GM12872 (cell line): ENCODE measurements at regions not wholly inside any gene's neighbourhood (a gene's known extent, or its start where the extent isn't known, plus 50 kb on each side); places are given as distances from the start of the nearest gene placed in this dataset.

ENCODE experiments used
- TF ChIP-seq, protein P1 (sequence below): IDR thresholded peaks from 3 replicates; pipeline ENCODE4 v1.5.1; 2011; ENCODE audit warnings: low read depth, mild to moderate bottlenecking, low read length, moderate library complexity; ENCODE audit not compliant: insufficient read depth

GRCh38 chr5:127183332-127183731 lies 107.3 kb upstream of the MEGF10 start:
- TF ChIP-seq, protein P1, sequence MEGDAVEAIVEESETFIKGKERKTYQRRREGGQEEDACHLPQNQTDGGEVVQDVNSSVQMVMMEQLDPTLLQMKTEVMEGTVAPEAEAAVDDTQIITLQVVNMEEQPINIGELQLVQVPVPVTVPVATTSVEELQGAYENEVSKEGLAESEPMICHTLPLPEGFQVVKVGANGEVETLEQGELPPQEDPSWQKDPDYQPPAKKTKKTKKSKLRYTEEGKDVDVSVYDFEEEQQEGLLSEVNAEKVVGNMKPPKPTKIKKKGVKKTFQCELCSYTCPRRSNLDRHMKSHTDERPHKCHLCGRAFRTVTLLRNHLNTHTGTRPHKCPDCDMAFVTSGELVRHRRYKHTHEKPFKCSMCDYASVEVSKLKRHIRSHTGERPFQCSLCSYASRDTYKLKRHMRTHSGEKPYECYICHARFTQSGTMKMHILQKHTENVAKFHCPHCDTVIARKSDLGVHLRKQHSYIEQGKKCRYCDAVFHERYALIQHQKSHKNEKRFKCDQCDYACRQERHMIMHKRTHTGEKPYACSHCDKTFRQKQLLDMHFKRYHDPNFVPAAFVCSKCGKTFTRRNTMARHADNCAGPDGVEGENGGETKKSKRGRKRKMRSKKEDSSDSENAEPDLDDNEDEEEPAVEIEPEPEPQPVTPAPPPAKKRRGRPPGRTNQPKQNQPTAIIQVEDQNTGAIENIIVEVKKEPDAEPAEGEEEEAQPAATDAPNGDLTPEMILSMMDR: no peak

- TF ChIP-seq, protein P1: no peak
These were observed 105.7 kb upstream of the MEGF10 start for GRCh38 chr5:127184851-127185250.

GRCh38 chr5:127186657-127187056 lies 103.9 kb upstream of the MEGF10 start:
- TF ChIP-seq, protein P1: no peak

- TF ChIP-seq, protein P1: no peak
These were observed 102.9 kb upstream of the MEGF10 start for GRCh38 chr5:127187706-127188105.

DNA sequence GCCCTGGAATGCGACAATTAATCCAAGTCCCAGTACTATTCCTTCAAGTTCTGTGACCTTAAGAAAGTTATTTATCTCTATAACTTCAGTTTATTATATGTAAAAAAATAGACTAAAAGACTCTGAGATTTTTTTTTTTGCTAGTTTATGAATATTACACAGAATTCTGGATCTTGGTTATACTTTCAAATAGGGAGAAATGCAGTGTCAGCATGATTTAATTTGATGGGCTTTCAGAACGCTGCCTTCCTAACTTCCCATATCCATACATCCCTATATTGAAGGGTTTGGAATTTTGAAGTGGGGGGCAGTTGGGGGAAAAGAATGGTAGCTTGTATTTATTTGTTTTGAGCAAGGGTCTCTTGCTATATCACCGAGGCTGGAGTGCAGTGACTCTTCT lies 98.4 kb upstream of the MEGF10 start:
- TF ChIP-seq, protein P1: no peak

DNA sequence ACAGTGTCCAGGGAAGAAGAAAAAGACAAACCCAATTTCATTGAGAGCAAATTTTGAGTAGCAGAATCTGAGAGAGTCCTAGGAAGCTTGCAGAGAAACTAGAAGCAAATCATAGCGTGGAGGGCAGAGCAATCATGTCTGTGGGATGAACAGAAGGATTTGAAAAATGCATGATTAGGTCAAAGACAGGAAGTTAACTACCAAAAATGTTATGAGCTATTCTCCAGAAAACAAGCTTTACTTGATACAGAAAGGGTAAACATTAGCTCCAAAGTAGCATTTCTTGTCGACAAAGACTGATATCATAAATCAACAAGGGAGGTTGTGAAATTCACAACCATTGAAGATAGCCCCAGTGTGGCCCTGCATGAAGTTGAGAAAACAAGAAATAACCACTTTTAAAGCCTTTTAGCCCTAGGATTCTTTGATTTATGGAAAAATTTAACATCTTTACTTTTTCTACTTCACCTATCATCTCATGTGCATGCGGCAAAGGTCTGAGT lies 97.7 kb upstream of the MEGF10 start:
- TF ChIP-seq, protein P1: no peak

DNA sequence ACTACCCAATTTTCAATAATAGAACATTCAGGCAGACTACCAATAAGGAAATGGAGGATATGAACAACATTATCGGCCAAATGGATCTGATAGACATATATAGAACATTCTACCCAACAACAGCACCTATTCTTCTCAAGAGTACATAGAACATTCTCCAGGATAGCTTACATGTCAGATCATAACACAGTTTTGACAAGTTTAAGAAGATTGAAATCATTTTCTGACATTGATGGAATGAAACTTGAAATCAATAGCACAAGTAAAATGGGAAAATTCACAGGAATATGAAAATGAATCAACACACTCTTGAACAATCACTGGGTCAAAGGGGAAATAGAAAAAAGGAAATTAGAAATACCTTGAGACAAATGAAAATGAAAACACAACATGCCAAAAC lies 94.6 kb upstream of the MEGF10 start:
- TF ChIP-seq, protein P1: no peak
